Activated CD8-positive, alpha-beta memory T cell treated with anti-CD3 and anti-CD28 coated beads for 36 hours (primary cell): ENCODE measurements at regions not wholly inside any gene's neighbourhood (a gene's known extent, or its start where the extent isn't known, plus 50 kb on each side); places are given as distances from the start of the nearest gene placed in this dataset.

ENCODE experiments used
- CTCF ChIA-PET: fragments of 350-600 bp; sonication (Branson Sonifier 250); formaldehyde crosslinking; loops from one replicate; lab custom pipeline; 2021; ENCODE audit warnings: antibody characterized with exemption; lab: Charles Lee
- POLR2A ChIA-PET: fragments of 350-600 bp; sonication (Branson Sonifier 250); formaldehyde crosslinking; loops from one replicate; lab custom pipeline; 2021; ENCODE audit warnings: antibody characterized with exemption; lab: Charles Lee

DNA sequence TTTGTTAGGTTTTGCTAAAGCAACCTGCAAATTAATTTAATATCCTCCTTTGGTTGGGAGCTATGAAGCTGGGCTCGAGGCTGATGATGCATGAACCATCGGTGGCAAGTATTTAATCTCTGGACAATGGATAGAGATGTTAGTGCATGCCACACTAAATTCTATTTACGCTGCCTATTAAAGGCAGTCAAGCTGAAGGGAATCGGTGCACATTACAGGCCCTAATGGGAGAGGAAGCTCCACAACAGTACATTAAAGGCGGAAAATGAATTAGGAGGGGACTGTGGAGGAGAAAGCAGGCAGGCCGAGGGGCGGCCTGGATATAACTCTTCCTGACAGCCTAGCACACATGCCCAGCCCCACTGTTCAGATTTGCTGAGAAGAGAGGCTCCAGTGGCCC lies 132.4 kb upstream of the MAFB start:
- ChIA-PET CTCF (no interaction called here), POLR2A (no interaction called here)

- ChIA-PET CTCF (no interaction called here), POLR2A (no interaction called here)
Observed at GRCh38 chr20:40826699-40827098, 137.7 kb upstream of the MAFB start.

DNA sequence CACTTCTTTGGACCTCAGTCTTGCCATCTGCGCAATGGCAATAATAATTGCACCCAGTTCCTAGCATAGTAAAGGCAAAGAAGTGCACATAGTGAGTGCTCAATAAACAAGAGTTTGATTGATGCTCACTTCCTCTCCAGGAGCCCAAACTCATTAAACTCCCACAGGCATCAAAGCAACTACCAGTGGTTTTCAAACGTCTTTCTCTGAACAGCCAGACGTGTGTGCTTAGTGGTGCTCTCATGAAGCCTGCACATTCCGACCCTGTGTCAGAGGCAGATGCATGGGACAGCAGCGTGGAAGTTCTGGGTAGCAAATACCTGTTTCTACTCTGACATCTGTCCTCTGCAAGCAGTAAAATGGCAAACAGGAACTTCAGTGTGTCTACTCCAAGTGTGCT lies 146.3 kb upstream of the MAFB start:
- ChIA-PET POLR2A (no interaction called here), CTCF (no interaction called here)

- ChIA-PET CTCF (no interaction called here), POLR2A (interaction anchor here (0.7 kb wide), 1 partner anchor 9 kb away, joined by 5 read pairs; no protein-coding TSS in a partner anchor)
Observed at GRCh38 chr20:40838509-40838908, 149.5 kb upstream of the MAFB start.

DNA sequence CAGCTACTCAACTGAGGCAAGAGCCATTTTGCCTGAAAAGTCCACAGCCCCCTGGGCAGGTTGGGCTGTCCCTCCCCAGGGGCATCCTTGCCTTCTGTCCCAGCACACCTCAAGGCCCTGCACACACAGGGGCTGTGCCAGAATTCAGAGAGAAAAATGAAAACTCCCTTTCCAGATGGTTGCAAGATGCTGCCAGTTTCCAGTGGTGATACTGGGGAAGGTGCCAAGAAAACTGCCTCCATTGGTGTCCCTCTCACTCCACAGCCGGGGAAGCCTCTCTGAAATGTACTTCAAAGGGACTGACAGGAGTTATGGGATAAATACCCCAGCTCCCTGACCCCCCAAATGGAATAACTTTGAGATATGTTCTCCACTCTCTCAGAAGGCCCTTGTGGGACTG lies 154.2 kb upstream of the MAFB start:
- CTCF ChIA-PET = no interaction called here
- POLR2A ChIA-PET = no interaction called here

- CTCF ChIA-PET = no interaction called here
- POLR2A ChIA-PET = no interaction called here
Observed at GRCh38 chr20:40844332-40844731, 155.3 kb upstream of the MAFB start.

- POLR2A ChIA-PET = no interaction called here
- CTCF ChIA-PET = no interaction called here
Observed at GRCh38 chr20:40848096-40848495, 159.1 kb upstream of the MAFB start.

GRCh38 chr20:40848526-40848925 lies 159.5 kb upstream of the MAFB start:
- ChIA-PET CTCF (no interaction called here), POLR2A (no interaction called here)

DNA sequence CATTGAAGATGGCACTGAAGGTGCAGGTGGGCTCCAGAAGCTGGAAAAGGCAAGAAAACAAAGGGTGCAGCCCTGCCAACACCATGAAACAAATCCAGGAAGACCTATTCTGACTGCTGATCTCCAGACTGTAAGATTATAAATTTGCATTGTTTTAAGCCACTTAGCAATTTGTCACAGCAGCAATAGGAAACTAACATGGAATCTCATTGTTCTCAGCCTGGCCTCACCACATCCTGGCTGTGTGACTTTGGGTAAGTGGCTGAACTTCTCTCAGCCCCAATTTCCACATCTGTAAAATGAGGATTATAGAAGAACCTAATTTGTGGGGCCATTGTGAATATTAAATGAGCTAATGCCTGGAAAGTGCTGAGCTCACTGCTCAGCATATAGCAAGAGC lies 160.4 kb upstream of the MAFB start:
- CTCF ChIA-PET = no interaction called here
- POLR2A ChIA-PET = no interaction called here

DNA sequence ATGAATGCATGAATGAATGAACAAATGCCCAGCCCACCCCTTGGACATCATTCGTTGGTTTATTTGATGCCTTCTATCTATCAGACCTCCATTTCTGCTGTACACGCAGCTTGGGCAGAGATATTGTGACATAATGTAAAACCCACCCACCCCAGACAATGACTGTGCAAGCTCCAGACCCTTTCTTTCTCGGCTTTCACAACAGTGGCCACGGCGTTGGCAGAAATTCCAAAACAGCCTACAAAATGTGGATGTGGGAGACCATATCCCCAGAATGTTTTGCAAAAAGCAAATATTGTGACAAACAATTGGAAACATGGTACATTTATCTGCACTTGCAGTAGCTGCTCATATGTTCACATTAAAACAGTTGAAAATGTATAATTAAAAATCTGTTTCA lies 162.0 kb upstream of the MAFB start:
- ChIA-PET POLR2A (no interaction called here), CTCF (no interaction called here)

- ChIA-PET POLR2A (no interaction called here), CTCF (no interaction called here)
Observed at GRCh38 chr20:40855269-40855668, 166.2 kb upstream of the MAFB start.

DNA sequence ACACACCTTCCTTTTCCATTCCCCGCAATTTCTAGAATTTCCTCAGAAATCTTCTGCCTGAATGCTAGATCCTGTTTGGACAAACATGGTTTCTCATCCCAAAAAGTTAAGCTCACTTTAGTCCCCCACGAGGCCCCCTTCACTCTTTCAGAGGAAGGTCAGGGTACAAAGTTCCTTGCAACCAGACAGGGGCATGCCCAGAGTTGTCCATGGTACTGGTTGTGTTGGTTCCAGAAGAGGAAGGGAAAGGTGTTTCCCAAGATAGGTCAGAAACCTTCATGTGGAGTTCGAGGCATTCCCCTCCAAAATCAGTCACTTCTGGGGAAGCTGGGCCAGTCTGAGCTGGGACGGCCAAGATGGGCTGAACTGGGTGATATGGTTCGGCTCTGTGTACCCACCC lies 167.6 kb upstream of the MAFB start:
- POLR2A ChIA-PET = no interaction called here
- CTCF ChIA-PET = no interaction called here

DNA sequence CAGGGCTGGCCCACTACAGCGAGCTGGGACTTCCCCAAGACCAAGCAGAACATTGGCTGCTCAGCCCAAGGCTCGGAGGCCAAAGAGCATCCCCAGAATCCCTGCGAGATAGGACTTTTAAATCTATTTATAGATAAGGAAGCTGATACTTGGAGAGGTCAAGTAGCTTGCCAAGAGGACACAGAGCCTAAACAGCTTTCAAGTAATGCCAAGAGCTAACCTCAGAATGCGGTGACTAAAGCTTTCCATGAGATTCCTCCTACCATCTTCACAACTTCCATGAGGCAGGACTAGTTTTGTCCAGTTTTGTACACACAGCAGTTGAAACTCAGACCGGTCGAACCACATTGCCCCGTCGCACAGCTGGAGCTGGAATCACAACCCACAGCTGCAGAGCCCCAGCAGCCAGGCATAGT lies 168.1 kb upstream of the TOP1 start:
- CTCF ChIA-PET = no interaction called here
- POLR2A ChIA-PET = no interaction called here

DNA sequence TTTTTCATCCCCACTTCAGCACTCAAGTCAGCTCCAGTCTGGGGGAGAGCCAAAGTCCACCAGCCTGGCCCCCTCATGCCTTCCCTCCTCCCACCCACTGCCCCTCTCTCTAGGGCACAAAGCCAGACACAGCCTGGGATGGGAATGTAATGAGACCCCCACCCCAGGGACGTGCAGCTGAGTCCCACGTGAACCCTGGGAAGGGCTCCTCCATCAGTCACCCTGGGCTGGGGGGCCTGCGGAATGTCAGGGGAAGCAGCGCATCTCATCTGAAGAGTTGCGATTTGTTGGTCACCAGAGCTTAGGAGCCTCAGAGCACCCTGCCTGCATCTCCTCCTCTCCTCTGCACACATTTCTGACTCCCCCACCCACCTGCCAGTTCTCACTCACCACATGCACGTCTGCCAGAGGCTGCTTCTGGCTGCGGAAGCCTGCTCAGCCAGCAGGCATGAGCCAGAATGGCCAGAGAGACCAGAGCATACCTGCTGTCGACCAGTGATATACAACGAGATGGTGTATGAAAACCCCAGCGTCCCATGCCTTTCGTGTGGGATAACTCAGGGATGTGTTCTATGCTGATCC lies 167.1 kb upstream of the TOP1 start:
- POLR2A ChIA-PET = no interaction called here

DNA sequence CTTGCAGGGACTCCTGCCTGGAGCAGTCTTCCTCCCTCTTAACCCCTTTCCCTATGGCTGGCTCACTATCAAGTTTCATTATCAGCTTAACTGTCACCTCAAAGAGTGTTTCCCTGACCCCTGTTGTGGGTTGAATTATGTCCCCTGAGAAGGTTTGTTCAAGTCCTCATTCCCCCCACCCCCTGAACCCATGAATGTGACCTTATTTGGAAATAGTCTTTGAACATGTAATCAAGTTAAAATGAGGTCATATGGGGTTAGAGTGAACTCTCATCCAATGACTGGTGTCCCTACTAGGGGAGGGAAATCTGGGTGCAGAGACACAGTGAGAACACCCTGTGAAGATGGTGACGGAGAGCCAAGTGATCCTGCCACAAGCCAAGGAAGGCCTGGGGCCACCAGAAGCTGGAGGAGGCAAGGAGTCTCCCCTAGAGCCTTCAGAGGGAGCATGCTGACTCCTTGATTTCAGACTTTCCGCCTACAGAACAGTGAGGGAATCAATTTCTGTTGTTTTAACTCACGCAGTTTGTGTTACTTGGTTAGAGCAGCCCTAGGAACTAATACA lies 165.2 kb upstream of the TOP1 start:
- POLR2A ChIA-PET = no interaction called here
- CTCF ChIA-PET = interaction anchor here (0.5 kb wide), 1 partner anchor 70 kb away, joined by 3 read pairs; no protein-coding TSS in a partner anchor

More for the DNA sequence above, 167.1 kb upstream of the TOP1 start:
- CTCF ChIA-PET = no interaction called here

GRCh38 chr20:40864470-40864869 lies 164.2 kb upstream of the TOP1 start:
- CTCF ChIA-PET = no interaction called here
- POLR2A ChIA-PET = no interaction called here

- POLR2A ChIA-PET = no interaction called here
- CTCF ChIA-PET = no interaction called here
Observed at GRCh38 chr20:40865095-40865494, 163.5 kb upstream of the TOP1 start.

GRCh38 chr20:40866056-40866455 lies 162.6 kb upstream of the TOP1 start:
- ChIA-PET CTCF (no interaction called here), POLR2A (no interaction called here)

- ChIA-PET POLR2A (no interaction called here), CTCF (no interaction called here)
Observed at GRCh38 chr20:40868551-40869217, 159.9 kb upstream of the TOP1 start.

DNA sequence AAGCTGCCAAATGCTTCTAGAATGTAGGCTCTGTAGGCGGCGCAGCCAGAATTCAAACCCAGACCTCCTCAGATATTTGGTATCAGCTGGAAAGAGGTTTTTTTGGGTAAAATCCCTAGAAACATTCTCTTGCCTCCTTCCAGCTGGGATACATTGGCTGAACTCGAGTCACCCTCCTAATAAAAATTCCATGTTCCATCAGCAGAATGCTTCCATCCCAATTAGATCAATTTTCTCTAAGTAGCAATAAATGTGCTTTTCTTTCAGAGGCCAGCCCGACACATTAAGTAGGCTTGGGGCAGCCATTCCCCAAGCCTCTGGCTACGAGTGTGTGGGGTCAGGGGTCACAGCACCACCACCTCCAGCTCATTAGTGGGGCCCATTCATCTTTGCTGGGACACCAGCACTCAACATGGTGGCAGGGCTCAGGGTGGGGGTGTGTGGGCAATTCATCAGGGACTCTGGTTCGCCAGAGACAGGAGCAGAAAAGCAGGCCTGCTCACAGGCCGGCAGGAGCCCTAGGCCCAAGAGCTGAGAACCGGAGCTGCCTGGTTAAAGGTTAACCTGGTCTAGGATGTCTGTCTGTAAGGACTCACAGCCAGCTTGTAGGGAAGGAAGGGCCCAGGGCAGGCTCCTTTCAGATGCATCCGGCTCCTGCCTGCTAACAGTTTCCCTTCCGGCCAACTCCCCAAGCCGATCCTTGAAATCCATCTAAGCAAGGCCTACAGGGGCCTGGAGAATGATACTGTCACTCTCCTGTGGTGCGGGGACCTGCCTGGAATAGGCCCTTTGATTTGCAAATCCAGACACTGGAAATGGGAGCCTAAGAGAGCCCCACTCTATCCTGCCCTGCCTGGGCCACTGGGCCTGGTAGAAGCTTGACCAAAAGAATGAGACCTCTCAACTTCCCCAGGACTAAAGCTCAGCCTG lies 159.1 kb upstream of the TOP1 start:
- POLR2A ChIA-PET = no interaction called here
- CTCF ChIA-PET = no interaction called here
